LNCaP clone FGC (cell line): ENCODE measurements at regions not wholly inside any gene's neighbourhood (a gene's known extent, or its start where the extent isn't known, plus 50 kb on each side); places are given as distances from the start of the nearest gene placed in this dataset.
"Not testable (repeated sequence)": the region's sequence is repeated elsewhere in the genome, so short reads cannot be mapped to it uniquely, and the experiment has no call there.

Source experiments
- DNase-seq: peaks from one replicate; pipeline ENCODE4 v3.0.0-alpha.2; 2011; ENCODE audit warnings: low read depth
- H3K4me3 ChIP-seq: 2 replicates; pipeline ENCODE4 v1.5.1; 2011; ENCODE audit warnings: mild to moderate bottlenecking, low read depth, low read length, control low read depth
- CTCF ChIP-seq: IDR thresholded peaks from 2 replicates; pipeline ENCODE4 v1.5.1; 2012; ENCODE audit warnings: mild to moderate bottlenecking; ENCODE audit not compliant: control insufficient read depth, insufficient read depth; ENCODE audit errors: extremely low read depth

GRCh38 chr16:29314292-29314934 is 92.1 kb downstream of the NPIPB11 start:
- H3K4me3 ChIP-seq: no peak overlapping the region
- no peak for TF ChIP-seq CTCF
- DNase-seq: no peak

GRCh38 chr16:29313559-29314048 is 92.9 kb downstream of the NPIPB11 start:
- no peak for DNase-seq
- H3K4me3 ChIP-seq: no peak overlapping the region
- no peak for TF ChIP-seq CTCF

GRCh38 chr16:29312835-29313558 is 93.5 kb downstream of the NPIPB11 start:
- no peak overlapping the region for H3K4me3 ChIP-seq
- DNase-seq: no peak

GRCh38 chr16:29312345-29312675 is 94.2 kb downstream of the NPIPB11 start:
- DNase-seq, H3K4me3 ChIP-seq: not testable (repeated sequence)

More at GRCh38 chr16:29312835-29313558, 93.5 kb downstream of the NPIPB11 start:
- TF ChIP-seq CTCF: no peak

- DNase-seq: no peak
- H3K4me3 ChIP-seq: peak overlapping the region; percentile 56
Observed at GRCh38 chr16:29311461-29312344, 94.8 kb downstream of the NPIPB11 start.

GRCh38 chr16:29310852-29311314 is 95.6 kb downstream of the NPIPB11 start:
- TF ChIP-seq CTCF: peak; percentile 71
- DNase-seq: peak; percentile 75
- H3K4me3 ChIP-seq: peak overlapping the region; percentile 56

More at GRCh38 chr16:29311461-29312344, 94.8 kb downstream of the NPIPB11 start:
- TF ChIP-seq CTCF: no peak

- peak overlapping the region; percentile 56; the same call in 1 of the 2 replicates for H3K4me3 ChIP-seq
- DNase-seq: not testable (repeated sequence)
Observed at GRCh38 chr16:29310243-29310642, 96.3 kb downstream of the NPIPB11 start.

GRCh38 chr16:29309601-29310000 is 96.9 kb downstream of the NPIPB11 start:
- not testable (repeated sequence) for DNase-seq, H3K4me3 ChIP-seq
